Upper lobe of left lung (tissue), 4 donors: ENCODE measurements at regions not wholly inside any gene's neighbourhood (a gene's known extent, or its start where the extent isn't known, plus 50 kb on each side); places are given as distances from the start of the nearest gene placed in this dataset.

ENCODE experiments used
- CTCF ChIP-seq, 6 experiments: fragments of 450-650 bp in 4 of 6; fragments of 200-600 bp in 2 of 6; sonication (generic) in 2 of 6; IDR thresholded peaks; one replicate each; pipeline ENCODE4 v1.5.1; 2016 to 2019; ENCODE audit warnings: antibody characterized with exemption in 6 of 6
- POLR2A ChIP-seq, 4 donors: fragments of 450-650 bp; IDR thresholded peaks; one replicate each; pipeline ENCODE4 v1.5.1; 2016 to 2017; ENCODE audit warnings: antibody characterized with exemption in 4 of 4, mild to moderate bottlenecking in 2 of 4

GRCh38 chr12:103177639-103178255 is 220.3 kb downstream of the ASCL1 start:
- TF ChIP-seq CTCF (IDR thresholded peaks at IDR 0.05) (no peak), POLR2A (IDR thresholded peaks at IDR 0.05) (no peak)
